ENCODE measurements at regions not wholly inside any gene's neighbourhood (a gene's known extent, or its start where the extent isn't known, plus 50 kb on each side); places are given as distances from the start of the nearest gene placed in this dataset.

GRCh38 chr15:59791755-59792154 is 102.6 kb upstream of the BNIP2 start:
- H3K27me3 ChIP-seq (ENCODE audit: insufficient read depth, low read length), result no peaks in the 10 kb centered on the region
- H3K18ac ChIP-seq (ENCODE audit: insufficient read length, low read depth, low read length), result no peak overlapping the region
- no peak overlapping the region for H3K4me3 Mint-ChIP-seq
- H3K9ac ChIP-seq (ENCODE audit: extremely low read depth, insufficient read length, low read length), result no peak overlapping the region
- peaks cover 2% of the 10 kb centered on the region; the same call in 1 of the 2 replicates for H3K27me3 Mint-ChIP-seq (ENCODE audit: low read depth)
- H2BK120ac ChIP-seq (ENCODE audit: low read depth, low read length, poor library complexity, severe bottlenecking), result no peak overlapping the region
- no peak overlapping the region for H3K27ac Mint-ChIP-seq
- no peak overlapping the region for H2AK5ac ChIP-seq (ENCODE audit: insufficient read length, low read length)
- no peak for TF ChIP-seq CTCF (conservative IDR thresholded peaks at IDR 0.05)
- H3K9me3 ChIP-seq (ENCODE audit: control insufficient read depth, low read depth, low read length), result no peaks in the 10 kb centered on the region
- H2BK20ac ChIP-seq (ENCODE audit: low read depth, low read length, poor library complexity, severe bottlenecking), result no peak overlapping the region
- no peak overlapping the region for H2BK5ac ChIP-seq (ENCODE audit: insufficient read length, low read length)
- no peak overlapping the region for H3K27ac ChIP-seq (ENCODE audit: insufficient read length, low read depth, low read length)
- H4K20me1 ChIP-seq (ENCODE audit: control insufficient read depth, insufficient read depth, insufficient read length), result no peaks in the 10 kb centered on the region
- H3K4me2 ChIP-seq (ENCODE audit: insufficient read depth, insufficient read length, low read length), result no peak overlapping the region
- H3K79me2 ChIP-seq (ENCODE audit: insufficient read depth, low read length), result no peaks in the 10 kb centered on the region
- WGBS (ENCODE audit: extremely low coverage, insufficient read length, low lambda C conversion rate), result no CpG with 5 or more reads among the region's 3 CpGs
- no peak overlapping the region for H2BK12ac ChIP-seq (ENCODE audit: insufficient read length, low read depth, low read length)
- H3K4me1 ChIP-seq (ENCODE audit: insufficient read depth, low read length), result no peaks in the 10 kb centered on the region
- H2BK15ac ChIP-seq (ENCODE audit: low read depth, low read length), result no peak overlapping the region
- H4K8ac ChIP-seq (replicated peaks; ENCODE audit: insufficient read length, low read depth, low read length), result no peak overlapping the region
- H3K9me3 Mint-ChIP-seq, result 0 out of 5 replicates have a peak, but pooled peaks cover 0 to 2% of the 10 kb centered on the region in 2 experiments
- H3K4me1 Mint-ChIP-seq, result peaks cover 6 to 9% of the 10 kb centered on the region in 2 experiments
- no peak for DNase-seq
- no peak overlapping the region for H3K4ac ChIP-seq (ENCODE audit: low read depth, low read length)
- H4K5ac ChIP-seq (ENCODE audit: insufficient read length, low read depth, low read length), result no peak overlapping the region
- no peak overlapping the region for H3K23ac ChIP-seq (ENCODE audit: insufficient read length, low read depth, low read length)
- H3K23me2 ChIP-seq (ENCODE audit: insufficient read length, low read depth, low read length, poor library complexity, severe bottlenecking), result no peaks in the 10 kb centered on the region
- no peak overlapping the region for H3K14ac ChIP-seq (ENCODE audit: insufficient read depth, low read length)
- H4K91ac ChIP-seq (ENCODE audit: insufficient read length, low read depth, low read length), result no peak overlapping the region
- H3K56ac ChIP-seq (ENCODE audit: insufficient read length, low read depth, low read length), result no peak overlapping the region
- no peak overlapping the region for H3T11ph ChIP-seq (ENCODE audit: low read length)
- H2AFZ ChIP-seq (ENCODE audit: low read length), result no peak overlapping the region
- no peaks in the 10 kb centered on the region for H3K36me3 Mint-ChIP-seq (ENCODE audit: insufficient read depth in 1 of 3, low read depth in 3 of 3)
- no peaks in the 10 kb centered on the region for H3K79me1 ChIP-seq (ENCODE audit: insufficient read depth, low read depth, low read length, poor library complexity, severe bottlenecking)

Measured in H9 (cell line).